AG04450 (cell line): ENCODE measurements at regions not wholly inside any gene's neighbourhood (a gene's known extent, or its start where the extent isn't known, plus 50 kb on each side); places are given as distances from the start of the nearest gene placed in this dataset.
"Not testable (repeated sequence)": the region's sequence is repeated elsewhere in the genome, so short reads cannot be mapped to it uniquely, and the experiment has no call there.

Experiments
- CTCF ChIA-PET: fragments of 300-600, 350-600 bp; formaldehyde crosslinking; extraction: SDS; loops from one replicate; lab custom pipeline; 2022; ENCODE audit warnings: antibody characterized with exemption, inconsistent platforms; lab: Charles Lee
- POLR2A ChIA-PET: fragments of 350-600 bp; formaldehyde crosslinking; extraction: SDS; loops from one replicate; lab custom pipeline; 2021; ENCODE audit warnings: antibody characterized with exemption, inconsistent platforms; lab: Yijun Ruan, JAX
- DNase-seq: peaks from one replicate; pipeline ENCODE4 v3.0.0-alpha.2; 2011; ENCODE audit warnings: low read depth, low spot score
- H3K27ac ChIP-seq: one replicate; pipeline ENCODE4 v1.5.1; 2012; ENCODE audit warnings: low read depth, low read length, control low read depth
- H3K27me3 ChIP-seq: one replicate; pipeline ENCODE4 v1.6.0; 2012; ENCODE audit warnings: low read length; ENCODE audit not compliant: control insufficient read depth, insufficient read depth
- H3K4me3 ChIP-seq: 2 replicates; pipeline ENCODE4 v1.5.1; 2011; ENCODE audit warnings: mild to moderate bottlenecking, low read depth, low read length, control low read depth
- H3K9me3 ChIP-seq: 2 replicates; pipeline ENCODE4 v1.5.1; 2012; ENCODE audit warnings: low read length; ENCODE audit not compliant: control insufficient read depth, insufficient read depth
- CTCF ChIP-seq: IDR thresholded peaks from 2 replicates; pipeline ENCODE4 v1.5.1; 2011; ENCODE audit warnings: low read depth, low read length, control low read depth, inconsistent platforms

- ChIA-PET POLR2A (no interaction called here), CTCF (no interaction called here)
- no peak for TF ChIP-seq CTCF
- Histone ChIP-seq H3K27me3 (no peaks in the 10 kb centered on the region), H3K4me3 (no peak overlapping the region), H3K27ac (no peak overlapping the region), H3K9me3 (peaks cover 13% of the 10 kb centered on the region)
- no peak for DNase-seq
These were observed 1556.6 kb downstream of the DPP10 start for GRCh38 chr2:115999039-115999438.

- ChIA-PET CTCF (no interaction called here), POLR2A (no interaction called here)
- Histone ChIP-seq H3K27ac (no peak overlapping the region), H3K4me3 (no peak overlapping the region), H3K27me3 (no peaks in the 10 kb centered on the region), H3K9me3 (peaks cover 6% of the 10 kb centered on the region; the same call in 1 of the 2 replicates)
- TF ChIP-seq CTCF: no peak
- DNase-seq: no peak
These were observed 1580.6 kb downstream of the DPP10 start for GRCh38 chr2:116023026-116023425.

GRCh38 chr2:116038758-116039157 is 1596.3 kb downstream of the DPP10 start:
- H3K27ac ChIP-seq, POLR2A ChIA-PET, DNase-seq, H3K27me3 ChIP-seq, CTCF ChIA-PET, H3K4me3 ChIP-seq, H3K9me3 ChIP-seq: not testable (repeated sequence)

GRCh38 chr2:116042530-116042929 is 1600.1 kb downstream of the DPP10 start:
- no peak for TF ChIP-seq CTCF
- Histone ChIP-seq H3K27me3 (no peaks in the 10 kb centered on the region), H3K27ac (no peak overlapping the region), H3K9me3 (no peaks in the 10 kb centered on the region; the same call in 1 of the 2 replicates), H3K4me3 (no peak overlapping the region)
- no peak for DNase-seq
- CTCF ChIA-PET: no interaction called here
- POLR2A ChIA-PET: no interaction called here

GRCh38 chr2:116057538-116057937 is 1615.1 kb downstream of the DPP10 start:
- Histone ChIP-seq H3K27me3 (no peaks in the 10 kb centered on the region), H3K4me3 (no peak overlapping the region), H3K27ac (no peak overlapping the region), H3K9me3 (peaks cover 2% of the 10 kb centered on the region; the same call in 1 of the 2 replicates)
- CTCF ChIA-PET: no interaction called here
- POLR2A ChIA-PET: no interaction called here
- no peak for DNase-seq
- TF ChIP-seq CTCF: no peak

- no peak for TF ChIP-seq CTCF
- no peak for DNase-seq
- ChIA-PET CTCF (no interaction called here), POLR2A (no interaction called here)
- Histone ChIP-seq H3K27me3 (no peaks in the 10 kb centered on the region), H3K9me3 (peaks cover 4% of the 10 kb centered on the region; the same call in 1 of the 2 replicates), H3K4me3 (no peak overlapping the region), H3K27ac (no peak overlapping the region)
These were observed 1618.6 kb downstream of the DPP10 start for GRCh38 chr2:116061023-116061422.
